ELR (cell line): ENCODE measurements at regions not wholly inside any gene's neighbourhood (a gene's known extent, or its start where the extent isn't known, plus 50 kb on each side); places are given as distances from the start of the nearest gene placed in this dataset.

Source experiments
- DNase-seq: peaks from one replicate; pipeline ENCODE4 v3.0.0-alpha.2; 2015; ENCODE audit warnings: low read depth

DNA sequence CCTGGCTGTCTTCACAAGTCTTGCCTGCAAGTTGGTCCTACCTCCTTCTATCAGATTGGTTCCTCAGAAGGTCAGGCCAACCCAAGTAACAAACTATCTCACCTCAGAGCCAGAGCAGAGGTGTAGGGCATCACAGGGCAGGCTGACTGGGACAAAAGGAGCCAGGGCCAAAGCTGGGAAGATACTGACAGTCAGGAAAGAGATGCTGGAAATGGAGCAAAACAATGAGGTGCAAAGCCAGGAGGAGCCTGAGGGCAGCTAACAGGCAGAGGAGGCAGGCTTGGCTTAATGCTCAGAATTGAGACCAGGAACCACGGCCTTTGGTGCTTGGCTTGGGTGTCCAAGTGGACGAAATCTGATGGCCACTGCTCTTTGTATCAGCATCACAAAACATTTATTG lies 68.4 kb upstream of the PNMA1 start:
- no peak for DNase-seq

DNA sequence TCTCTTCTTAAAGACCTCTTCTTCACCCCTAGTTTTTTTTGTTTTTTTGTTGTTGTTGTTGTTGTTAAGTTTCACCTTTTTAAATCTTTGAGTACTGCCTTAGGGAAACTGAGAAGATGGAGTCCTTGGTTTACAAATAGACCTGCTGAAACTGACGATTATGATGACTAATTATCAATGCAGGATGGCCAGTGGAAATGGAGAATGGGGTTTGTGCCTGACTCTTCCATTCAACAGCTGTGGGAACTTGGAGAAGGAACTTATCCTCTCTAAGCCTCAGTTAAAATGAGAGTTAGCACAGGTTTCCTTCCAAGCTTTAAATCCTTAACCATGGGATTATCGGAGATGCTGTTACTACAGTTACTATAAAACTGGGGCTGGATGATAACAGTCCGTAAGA lies 66.7 kb upstream of the PNMA1 start:
- DNase-seq: no peak

DNA sequence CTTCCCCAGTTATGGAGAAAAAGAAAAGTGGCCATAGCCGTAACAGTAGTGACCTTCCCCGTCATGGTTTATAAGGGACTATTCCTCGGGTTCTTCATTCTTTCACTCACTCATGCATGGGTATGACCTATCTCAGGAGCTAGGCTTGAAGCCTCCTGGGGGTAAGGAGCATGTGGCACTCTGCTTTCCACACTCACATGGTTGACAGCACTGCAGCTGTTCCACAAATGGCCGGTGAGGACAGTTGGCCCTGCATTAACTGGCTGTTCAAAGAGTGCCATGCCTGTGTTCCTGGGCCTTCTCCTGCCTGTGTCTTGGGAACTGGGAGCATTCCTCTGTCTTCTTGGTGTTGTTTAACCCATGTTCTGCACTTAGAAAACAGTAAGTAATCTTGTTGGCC lies 66.2 kb upstream of the PNMA1 start:
- DNase-seq: no peak

DNA sequence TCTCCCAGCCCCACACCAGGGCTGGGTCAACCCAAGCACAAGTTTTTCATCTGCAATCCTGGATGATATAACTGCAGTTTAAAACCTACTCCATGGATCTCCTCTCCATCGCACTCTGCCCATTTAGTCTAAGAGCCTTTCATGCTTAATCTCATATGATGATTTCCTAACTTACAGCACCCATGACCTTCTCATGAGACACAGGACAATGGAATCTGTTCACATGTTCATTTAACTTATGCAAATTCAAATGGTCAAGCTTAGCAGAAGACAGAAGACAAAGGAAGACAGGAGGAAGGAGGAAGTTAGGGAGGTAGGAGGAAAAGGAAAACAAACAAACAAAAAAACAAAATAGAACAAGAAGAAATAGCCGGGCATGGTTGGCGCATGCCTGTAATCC lies 64.6 kb upstream of the PNMA1 start:
- DNase-seq: no peak

DNA sequence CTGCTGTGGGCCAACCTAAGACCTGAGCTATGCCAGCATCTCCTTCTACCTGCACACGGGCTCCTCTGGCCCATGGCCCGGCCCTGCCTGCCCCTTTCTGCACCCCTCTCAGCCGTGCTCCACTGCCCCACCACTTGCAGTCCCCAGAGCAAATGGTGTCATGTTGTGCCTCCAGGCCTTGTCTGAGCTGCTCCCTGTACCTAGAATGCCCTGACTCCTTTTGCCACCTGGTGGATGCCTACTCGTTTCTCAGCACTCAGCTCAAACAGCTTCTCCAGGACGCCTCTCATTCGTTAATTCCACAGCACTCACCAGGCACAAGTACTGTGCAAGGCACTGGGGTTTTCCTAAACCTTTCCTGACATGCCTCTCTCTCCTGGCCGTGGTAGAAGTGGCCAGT lies 63.2 kb upstream of the PNMA1 start:
- no peak for DNase-seq

DNA sequence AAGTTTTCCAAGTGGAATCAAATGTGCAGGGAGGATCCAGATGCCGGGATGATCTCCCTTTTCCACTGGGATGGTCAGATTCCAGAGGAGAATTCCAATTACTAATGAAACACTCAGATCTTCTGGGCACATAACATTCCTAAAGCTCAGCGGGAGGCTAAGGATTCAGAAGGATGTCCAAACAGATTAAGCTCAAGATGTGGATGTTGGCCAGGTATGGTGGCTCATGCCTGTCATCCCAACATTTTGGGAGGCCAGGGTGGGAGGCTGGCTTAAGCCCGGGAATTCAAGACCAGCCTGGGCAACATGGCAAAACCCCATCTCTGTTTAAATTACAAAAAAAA lies 62.0 kb upstream of the PNMA1 start:
- no peak for DNase-seq

DNA sequence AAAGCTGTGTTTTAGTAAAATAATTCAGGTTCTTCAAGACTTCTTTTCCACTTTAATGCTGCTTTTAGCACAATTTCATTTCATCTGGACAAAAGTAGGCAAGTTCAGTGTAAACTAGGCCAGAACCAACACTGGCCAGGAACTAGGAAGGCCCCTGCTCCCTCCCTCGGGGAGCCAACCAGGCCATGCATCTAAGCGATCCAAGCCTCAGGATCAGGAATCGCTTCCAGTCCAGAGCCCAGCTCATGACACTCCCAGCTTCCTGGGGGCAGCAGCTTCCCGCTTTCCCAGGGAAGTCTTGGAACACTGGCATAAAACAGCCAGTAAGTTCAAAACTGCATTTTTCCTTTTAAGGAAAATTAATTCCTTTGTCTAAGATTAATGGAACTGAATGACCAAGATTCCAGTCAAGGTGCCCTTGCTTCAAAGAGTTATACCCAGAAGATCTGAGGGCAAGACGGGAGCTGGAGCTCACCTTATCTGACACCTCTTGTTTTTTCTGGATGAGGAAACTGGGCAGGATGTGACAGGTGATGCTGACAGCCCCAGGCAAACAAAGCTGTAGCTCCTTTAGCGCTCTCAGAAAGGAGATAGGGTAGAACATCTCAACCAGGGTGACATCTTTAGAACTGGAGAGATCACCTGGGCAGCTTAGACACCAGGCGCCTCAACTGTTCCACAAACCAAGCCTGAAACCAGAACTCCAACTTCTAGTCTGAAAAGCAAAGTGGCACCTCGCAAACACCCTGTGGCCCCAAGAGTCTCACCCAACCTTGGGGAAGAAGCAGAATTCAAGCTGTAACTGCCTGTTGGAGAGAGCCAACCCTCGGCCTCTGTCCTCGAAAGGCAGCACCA lies 61.4 kb upstream of the PNMA1 start:
- no peak for DNase-seq

DNA sequence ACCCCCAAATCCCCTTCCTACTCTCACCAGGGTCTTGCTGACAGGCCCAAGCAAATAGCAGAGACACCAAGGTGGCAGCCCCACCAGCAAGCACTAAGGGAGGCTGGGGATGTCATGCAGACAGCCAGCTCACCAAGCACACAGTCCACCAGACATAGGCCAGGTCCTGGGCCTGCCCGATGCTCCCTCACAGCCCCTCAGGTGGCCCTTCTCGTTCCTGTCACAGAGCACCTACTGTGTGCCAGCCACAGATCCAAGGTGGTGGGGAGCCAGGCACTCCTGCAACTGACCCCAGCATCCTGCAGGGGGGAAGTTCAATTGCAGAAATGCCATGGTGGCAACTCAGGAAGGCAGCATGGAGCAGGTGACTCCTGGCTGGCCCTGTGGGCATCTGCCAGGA lies 60.5 kb upstream of the PNMA1 start:
- no peak for DNase-seq

DNA sequence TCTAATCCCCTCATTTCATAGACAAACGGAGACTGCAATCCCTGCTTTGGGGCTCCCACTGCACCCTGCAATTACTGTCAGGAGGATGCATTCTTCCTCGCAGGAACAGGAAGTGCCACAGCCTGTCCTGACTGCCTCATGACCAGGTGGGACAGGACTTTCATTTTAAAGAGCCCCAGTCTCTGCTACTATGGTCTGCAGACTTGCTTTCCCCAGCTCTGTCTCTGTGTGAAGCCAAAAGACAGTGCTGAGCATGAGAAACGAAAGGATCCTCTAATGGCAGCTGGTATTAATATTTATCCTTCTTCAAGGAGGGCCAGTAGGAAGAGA lies 60.0 kb upstream of the PNMA1 start:
- DNase-seq: no peak

DNA sequence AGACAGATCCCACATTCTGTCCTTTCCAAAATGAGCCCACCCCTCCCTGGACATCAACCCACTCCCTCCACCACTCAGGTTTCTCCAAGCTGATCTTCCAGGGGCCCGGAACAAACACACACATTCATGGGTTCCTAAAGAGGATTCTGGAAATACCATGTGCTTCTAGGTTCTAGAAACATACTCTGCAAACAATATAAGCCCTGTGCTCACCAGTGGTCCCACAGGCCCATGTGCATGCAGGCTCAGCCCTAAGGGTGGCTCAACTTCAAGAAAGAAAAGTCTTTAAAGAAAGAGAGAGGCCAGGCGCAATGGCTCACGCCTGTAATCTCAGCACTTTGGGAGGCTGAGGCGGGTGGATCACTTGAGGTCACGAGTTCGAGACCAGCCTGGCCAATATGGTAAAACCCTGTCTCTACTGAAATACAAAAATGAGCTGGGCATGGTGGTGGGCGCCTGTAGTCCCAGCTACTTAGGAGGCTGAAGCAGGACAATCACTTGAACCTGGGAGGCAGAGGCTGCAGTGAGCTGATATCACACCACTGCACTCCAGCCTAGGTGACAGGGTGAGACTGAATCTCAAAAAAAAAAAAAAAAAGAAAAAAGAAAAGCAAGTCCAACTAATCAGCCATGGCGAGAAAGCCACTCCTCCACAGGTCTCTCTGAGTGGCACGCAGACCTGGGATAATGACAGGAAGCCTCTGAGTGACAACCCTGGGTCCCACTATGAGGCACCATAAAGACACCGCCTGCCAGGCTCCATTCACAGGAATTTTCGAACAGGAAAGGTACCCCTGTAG lies 59.5 kb upstream of the PNMA1 start:
- DNase-seq: no peak

DNA sequence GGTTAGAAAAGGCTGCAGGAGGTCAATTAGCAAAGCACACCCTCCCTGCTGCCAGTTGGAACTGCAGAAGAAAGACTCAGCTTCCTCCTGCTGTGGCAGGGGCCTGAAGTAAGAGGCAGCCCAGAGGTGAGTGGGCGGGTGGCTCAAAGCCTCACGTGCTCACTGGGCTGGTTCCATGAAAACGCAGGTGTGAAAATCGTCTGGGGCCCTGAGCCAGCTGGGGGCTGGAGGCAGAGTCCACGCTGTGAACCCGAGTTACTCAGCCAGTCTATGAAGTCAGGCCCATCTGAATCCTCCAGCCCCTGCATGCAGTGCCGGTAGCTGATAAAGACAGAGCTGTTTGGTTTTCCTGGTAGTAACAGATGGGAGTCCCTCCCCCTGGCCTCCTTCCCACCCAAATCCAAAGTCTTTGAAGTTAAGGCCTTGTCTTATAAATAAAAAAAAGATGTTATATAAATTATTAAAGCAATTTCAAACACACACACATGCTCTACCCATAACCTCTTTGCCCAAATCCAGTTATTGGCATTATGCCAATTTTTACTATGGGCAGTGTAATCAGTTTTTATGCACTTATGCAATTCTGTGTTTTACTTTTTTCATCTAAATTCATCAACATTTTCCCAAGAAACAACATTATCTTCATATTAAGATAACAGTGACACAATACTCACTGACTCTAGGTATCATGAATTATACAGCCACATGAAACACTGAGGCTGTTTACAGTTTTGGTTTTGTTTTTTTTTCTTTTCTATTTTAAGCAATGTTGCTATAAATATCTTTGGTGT lies 57.9 kb upstream of the PNMA1 start:
- DNase-seq: peak; percentile 24

DNA sequence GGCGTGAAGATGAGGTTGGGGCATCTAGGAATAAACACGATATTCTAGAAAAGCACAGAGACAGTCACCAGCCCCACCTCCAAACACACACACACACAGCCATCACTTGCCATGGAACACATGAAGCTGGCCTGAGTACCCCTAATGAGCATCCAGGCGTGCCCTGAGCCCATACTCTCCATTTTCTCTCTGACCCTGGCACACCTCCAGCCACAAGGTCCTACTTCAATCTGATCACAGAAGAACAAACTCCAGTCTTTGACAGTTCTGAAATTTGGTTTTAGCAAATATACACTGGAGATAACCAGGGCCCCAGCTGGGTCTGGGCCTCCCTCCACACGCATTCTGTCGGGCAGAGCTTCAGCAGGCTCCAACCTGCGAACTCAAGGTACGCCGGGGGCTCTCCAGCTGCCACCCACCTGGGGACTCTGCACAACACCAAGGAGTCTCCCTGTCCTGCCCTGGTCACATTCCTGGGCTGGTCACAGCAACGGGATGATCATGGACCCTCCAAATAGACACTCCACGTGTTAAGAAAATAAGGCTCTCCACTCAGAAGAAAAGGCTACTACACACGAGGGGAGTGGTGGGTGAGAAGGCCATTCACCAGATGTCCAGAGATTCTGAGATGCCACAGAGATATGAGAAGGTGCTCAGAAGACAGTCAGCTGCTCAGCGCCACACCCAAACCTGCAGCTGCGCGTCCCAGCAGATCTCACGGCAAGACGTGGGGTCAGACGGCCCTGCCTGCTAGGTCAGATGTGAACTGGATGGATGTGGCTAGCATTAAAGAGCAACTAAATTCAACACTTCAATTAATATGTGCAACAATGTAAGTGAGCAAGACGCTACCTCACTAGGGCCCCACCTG lies 57.0 kb upstream of the PNMA1 start:
- DNase-seq: no peak

DNA sequence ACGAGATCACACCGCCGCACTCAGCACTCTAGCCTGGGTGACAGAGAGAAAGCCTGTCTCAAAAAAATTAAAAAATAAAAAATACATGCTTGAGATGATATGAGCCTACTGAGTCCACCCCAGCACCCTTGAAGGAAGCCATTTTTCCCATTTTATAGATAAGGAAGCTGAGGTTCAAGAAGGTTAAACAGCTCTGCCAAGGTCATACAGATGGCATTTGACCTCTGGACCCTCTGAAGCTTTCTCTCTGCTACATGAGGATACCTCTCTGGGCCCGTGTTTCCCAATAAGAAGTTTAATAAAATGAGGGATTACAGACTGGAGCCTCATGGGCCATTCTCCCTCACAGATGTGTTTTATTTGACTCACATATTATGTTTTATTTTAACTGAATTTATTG lies 53.9 kb upstream of the PNMA1 start:
- DNase-seq: no peak

DNA sequence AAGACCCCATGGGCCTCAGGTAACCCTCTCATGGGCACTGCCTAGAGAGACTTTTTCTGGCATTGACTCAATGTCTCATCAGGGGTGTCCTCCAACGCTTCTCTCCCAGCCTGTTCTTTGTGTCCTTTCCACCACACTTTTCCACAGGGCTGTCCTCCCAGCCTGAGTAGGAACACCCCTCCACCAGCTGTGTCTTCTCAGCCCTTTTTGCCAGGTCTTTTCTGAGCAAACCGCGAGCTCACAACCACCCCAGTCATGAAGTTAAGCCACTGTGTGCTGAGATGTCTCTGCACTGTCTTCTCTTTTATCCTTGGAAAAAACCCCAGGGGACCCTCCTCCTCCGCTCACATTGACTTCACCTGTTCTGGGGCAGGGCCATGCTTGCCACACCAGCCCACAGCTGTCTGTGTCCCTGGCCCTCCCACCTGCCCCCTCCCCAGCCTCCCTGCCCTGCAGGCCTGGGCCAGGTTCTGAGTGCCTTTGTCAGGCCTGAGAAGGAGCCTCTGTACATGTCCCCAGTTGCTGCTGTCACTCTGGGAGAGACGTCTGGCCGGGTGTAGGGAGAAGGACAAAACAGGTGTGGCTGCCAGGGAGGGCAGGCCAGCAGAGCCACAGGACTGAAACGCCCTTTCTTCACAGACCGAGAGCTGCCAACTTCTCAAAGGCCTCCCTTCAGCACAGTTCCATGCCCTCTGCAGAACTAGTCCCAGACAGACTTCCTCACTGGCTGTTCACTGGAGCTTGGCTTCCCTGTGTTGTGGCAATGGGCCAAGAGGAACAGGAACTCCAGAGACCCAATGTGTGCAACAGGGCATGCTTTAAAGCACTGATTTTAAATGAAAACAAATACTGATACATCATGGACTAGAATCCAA lies 50.5 kb upstream of the PNMA1 start:
- DNase-seq: no peak
